HG03575 (cell line): ENCODE measurements at regions not wholly inside any gene's neighbourhood (a gene's known extent, or its start where the extent isn't known, plus 50 kb on each side); places are given as distances from the start of the nearest gene placed in this dataset.
A peak's percentile ranks its signal among the peaks of the same experiment; 100 is the strongest.
"Not testable (repeated sequence)": the region's sequence is repeated elsewhere in the genome, so short reads cannot be mapped to it uniquely, and the experiment has no call there.

Experiments
- ATAC-seq: cut with Tn5 transposase; IDR thresholded peaks from one replicate; pipeline ENCODE4 v1.9.1; 2021; ENCODE audit not compliant: unreplicated experiment, insufficient number of reproducible peaks, low FRiP score; ENCODE audit errors: extremely low read depth

GRCh38 chr2:153320879-153321278, 157.7 kb downstream of the RPRM start:
- no peak for ATAC-seq

- ATAC-seq: no peak
Observed at GRCh38 chr2:153311432-153311831, 167.1 kb downstream of the RPRM start.

GRCh38 chr2:153308466-153308865, 170.1 kb downstream of the RPRM start:
- no peak for ATAC-seq

GRCh38 chr2:153307223-153307622, 171.3 kb downstream of the RPRM start:
- ATAC-seq: no peak

- ATAC-seq: no peak
Observed at GRCh38 chr2:153299809-153300208, 178.8 kb downstream of the RPRM start.

GRCh38 chr2:153299217-153299616, 179.3 kb downstream of the RPRM start:
- ATAC-seq: no peak

GRCh38 chr2:153294199-153294786, 184.3 kb downstream of the RPRM start:
- no peak for ATAC-seq

GRCh38 chr2:153291718-153292117, 186.8 kb downstream of the RPRM start:
- no peak for ATAC-seq

- ATAC-seq: no peak
Observed at GRCh38 chr2:153287109-153287801, 191.3 kb downstream of the RPRM start.

- ATAC-seq: no peak
Observed at GRCh38 chr2:153268941-153269461, 209.6 kb downstream of the RPRM start.

- ATAC-seq: not testable (repeated sequence)
Observed at GRCh38 chr2:153256876-153257275, 221.7 kb downstream of the RPRM start.

- ATAC-seq: not testable (repeated sequence)
Observed at GRCh38 chr2:153246636-153247035, 231.9 kb downstream of the RPRM start.

GRCh38 chr2:153235516-153235915, 243.0 kb downstream of the RPRM start:
- peak; percentile 87 for ATAC-seq

- ATAC-seq: no peak
Observed at GRCh38 chr2:153232464-153232863, 246.1 kb downstream of the RPRM start.

- no peak for ATAC-seq
Observed at GRCh38 chr2:153230977-153231376, 247.6 kb downstream of the RPRM start.

- no peak for ATAC-seq
Observed at GRCh38 chr2:153228904-153229303, 249.7 kb downstream of the RPRM start.

GRCh38 chr2:153227981-153228380, 250.6 kb downstream of the RPRM start:
- no peak for ATAC-seq

- ATAC-seq: no peak
Observed at GRCh38 chr2:153222231-153223165, 256.1 kb downstream of the RPRM start.

GRCh38 chr2:153221506-153221905, 257.1 kb downstream of the RPRM start:
- ATAC-seq: no peak

- no peak for ATAC-seq
Observed at GRCh38 chr2:153221087-153221486, 257.5 kb downstream of the RPRM start.
